RWPE2 (cell line): ENCODE measurements at regions not wholly inside any gene's neighbourhood (a gene's known extent, or its start where the extent isn't known, plus 50 kb on each side); places are given as distances from the start of the nearest gene placed in this dataset.

ENCODE experiments used
- ATAC-seq: fragments of 200-7000 bp; cut with Tn5 transposase; 3 replicates; pipeline ENCODE4 v1.9.1; 2021; ENCODE audit warnings: low read depth
- DNase-seq: peaks from one replicate; pipeline ENCODE4 v3.0.0-alpha.2; 2020; ENCODE audit warnings: low spot score
- H3K27ac ChIP-seq: fragments of 450-650 bp; 2 replicates; pipeline ENCODE4 v1.5.1; 2017; ENCODE audit warnings: mild to moderate bottlenecking; ENCODE audit not compliant: poor library complexity, severe bottlenecking
- H3K27me3 ChIP-seq: fragments of 250-450 bp; sonication (Bioruptor Pico); 2 replicates; pipeline ENCODE4 v1.5.1; 2021; ENCODE audit warnings: mild to moderate bottlenecking, moderate library complexity; ENCODE audit not compliant: insufficient read depth, poor library complexity, severe bottlenecking
- H3K36me3 ChIP-seq: fragments of 250-450 bp; sonication (Bioruptor Pico); 2 replicates; pipeline ENCODE4 v1.5.1; 2020; ENCODE audit warnings: low read depth, mild to moderate bottlenecking, moderate library complexity
- H3K4me1 ChIP-seq: fragments of 250-450 bp; sonication (Bioruptor Pico); 2 replicates; pipeline ENCODE4 v1.5.1; 2021; ENCODE audit warnings: mild to moderate bottlenecking, moderate library complexity; ENCODE audit not compliant: insufficient read depth, poor library complexity, severe bottlenecking
- H3K4me3 ChIP-seq: fragments of 250-450 bp; sonication (Bioruptor Pico); 2 replicates; pipeline ENCODE4 v1.5.1; 2021; ENCODE audit warnings: mild to moderate bottlenecking, moderate library complexity; ENCODE audit not compliant: severe bottlenecking
- H3K9me3 ChIP-seq: fragments of 250-450 bp; sonication (Bioruptor Pico); 2 replicates; pipeline ENCODE4 v1.5.1; 2021; ENCODE audit warnings: mild to moderate bottlenecking, moderate library complexity; ENCODE audit not compliant: severe bottlenecking
- TF ChIP-seq, protein P1 (sequence below): fragments of 450-650 bp; IDR thresholded peaks from one replicate; pipeline ENCODE4 v1.5.1; 2017; ENCODE audit warnings: mild to moderate bottlenecking, moderate library complexity; ENCODE audit not compliant: poor library complexity, severe bottlenecking

- Histone ChIP-seq H3K27me3 (no peaks in the 10 kb centered on the region), H3K4me1 (peaks cover 11% of the 10 kb centered on the region), H3K36me3 (no peaks in the 10 kb centered on the region), H3K4me3 (no peak overlapping the region), H3K9me3 (no peaks in the 10 kb centered on the region), H3K27ac (no peak overlapping the region)
- no peak for ATAC-seq
- DNase-seq = no peak
- TF ChIP-seq, protein P1, sequence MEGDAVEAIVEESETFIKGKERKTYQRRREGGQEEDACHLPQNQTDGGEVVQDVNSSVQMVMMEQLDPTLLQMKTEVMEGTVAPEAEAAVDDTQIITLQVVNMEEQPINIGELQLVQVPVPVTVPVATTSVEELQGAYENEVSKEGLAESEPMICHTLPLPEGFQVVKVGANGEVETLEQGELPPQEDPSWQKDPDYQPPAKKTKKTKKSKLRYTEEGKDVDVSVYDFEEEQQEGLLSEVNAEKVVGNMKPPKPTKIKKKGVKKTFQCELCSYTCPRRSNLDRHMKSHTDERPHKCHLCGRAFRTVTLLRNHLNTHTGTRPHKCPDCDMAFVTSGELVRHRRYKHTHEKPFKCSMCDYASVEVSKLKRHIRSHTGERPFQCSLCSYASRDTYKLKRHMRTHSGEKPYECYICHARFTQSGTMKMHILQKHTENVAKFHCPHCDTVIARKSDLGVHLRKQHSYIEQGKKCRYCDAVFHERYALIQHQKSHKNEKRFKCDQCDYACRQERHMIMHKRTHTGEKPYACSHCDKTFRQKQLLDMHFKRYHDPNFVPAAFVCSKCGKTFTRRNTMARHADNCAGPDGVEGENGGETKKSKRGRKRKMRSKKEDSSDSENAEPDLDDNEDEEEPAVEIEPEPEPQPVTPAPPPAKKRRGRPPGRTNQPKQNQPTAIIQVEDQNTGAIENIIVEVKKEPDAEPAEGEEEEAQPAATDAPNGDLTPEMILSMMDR = no peak
Measured at GRCh38 chr10:69686866-69687265, 56.8 kb downstream of the FAM241B start.

DNA sequence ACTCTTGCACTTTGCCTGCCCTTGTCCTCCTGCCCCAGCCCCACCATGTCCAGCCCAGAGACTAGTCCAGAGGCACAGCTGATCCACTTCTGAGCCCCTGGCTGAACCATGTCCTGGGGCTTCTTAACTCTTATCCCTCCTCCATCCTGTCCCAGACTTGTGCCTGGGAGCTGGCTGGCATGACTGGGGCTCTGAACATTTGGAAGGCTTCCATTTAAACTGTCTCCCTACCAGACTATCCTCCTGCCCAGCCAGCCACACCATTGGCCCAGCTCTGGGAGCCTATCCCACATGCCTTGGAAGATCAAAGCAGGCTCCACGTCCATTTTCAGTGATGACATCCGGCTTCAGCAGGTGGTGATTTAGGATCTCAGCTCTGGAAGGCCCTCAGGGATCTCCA lies 57.4 kb downstream of the FAM241B start:
- no peaks in the 10 kb centered on the region for H3K36me3 ChIP-seq

GRCh38 chr10:69692267-69692666 lies 62.2 kb downstream of the FAM241B start:
- Histone ChIP-seq H3K9me3 (no peaks in the 10 kb centered on the region), H3K4me3 (no peak overlapping the region), H3K36me3 (no peaks in the 10 kb centered on the region), H3K27ac (no peak overlapping the region), H3K4me1 (no peaks in the 10 kb centered on the region), H3K27me3 (no peaks in the 10 kb centered on the region)
- TF ChIP-seq, protein P1 = no peak
- DNase-seq (no peak), ATAC-seq (no peak)

More for the DNA sequence above, 57.4 kb downstream of the FAM241B start:
- Histone ChIP-seq H3K27ac (no peak overlapping the region), H3K4me3 (no peak overlapping the region), H3K4me1 (peaks cover 11% of the 10 kb centered on the region), H3K27me3 (no peaks in the 10 kb centered on the region), H3K9me3 (no peaks in the 10 kb centered on the region)
- DNase-seq = no peak
- TF ChIP-seq, protein P1 = no peak
- no peak for ATAC-seq

- Histone ChIP-seq H3K36me3 (no peaks in the 10 kb centered on the region), H3K27me3 (no peaks in the 10 kb centered on the region), H3K4me1 (no peaks in the 10 kb centered on the region), H3K9me3 (no peaks in the 10 kb centered on the region), H3K27ac (no peak overlapping the region), H3K4me3 (no peak overlapping the region)
- DNase-seq (no peak), ATAC-seq (no peak)
- TF ChIP-seq, protein P1 = no peak
Measured at GRCh38 chr10:69692891-69693290, 62.8 kb downstream of the FAM241B start.

DNA sequence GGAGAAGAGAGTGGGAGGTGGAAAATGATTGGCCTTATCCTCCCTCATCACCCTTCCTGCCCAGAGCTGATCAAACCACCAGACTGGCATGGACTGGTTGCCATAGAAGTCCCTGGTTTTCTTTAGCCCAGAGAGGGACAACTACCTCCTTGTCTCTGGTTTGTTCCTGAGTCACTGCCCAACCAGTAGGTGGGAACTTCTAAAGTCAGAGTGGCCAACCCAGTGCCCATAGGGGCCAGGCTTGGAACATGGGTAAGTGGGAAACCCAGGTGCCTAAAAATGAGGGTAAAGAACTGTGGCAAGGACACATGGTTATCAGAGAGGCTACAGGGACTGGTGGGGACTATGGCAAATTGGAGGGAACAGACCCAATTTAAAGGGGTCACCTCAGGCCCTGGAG lies 63.8 kb downstream of the FAM241B start:
- Histone ChIP-seq H3K36me3 (no peaks in the 10 kb centered on the region), H3K27ac (no peak overlapping the region), H3K27me3 (no peaks in the 10 kb centered on the region), H3K4me3 (no peak overlapping the region), H3K9me3 (no peaks in the 10 kb centered on the region), H3K4me1 (no peaks in the 10 kb centered on the region)
- DNase-seq (no peak), ATAC-seq (no peak)
- TF ChIP-seq, protein P1 = no peak
